GM19023 (cell line): ENCODE measurements at regions not wholly inside any gene's neighbourhood (a gene's known extent, or its start where the extent isn't known, plus 50 kb on each side); places are given as distances from the start of the nearest gene placed in this dataset.

Experiments
- ATAC-seq: cut with Tn5 transposase; IDR thresholded peaks from one replicate; pipeline ENCODE4 v1.9.1; 2021; ENCODE audit warnings: mild to moderate bottlenecking, moderate library complexity; ENCODE audit not compliant: unreplicated experiment

- no peak for ATAC-seq
These were observed 670.2 kb upstream of the ZEB2 start for GRCh38 chr2:145190031-145190703.

GRCh38 chr2:145186303-145186702 lies 666.4 kb upstream of the ZEB2 start:
- ATAC-seq = no peak

- no peak for ATAC-seq
These were observed 665.8 kb upstream of the ZEB2 start for GRCh38 chr2:145185696-145186095.

GRCh38 chr2:145184741-145185651 lies 665.1 kb upstream of the ZEB2 start:
- no peak for ATAC-seq

- ATAC-seq = no peak
These were observed 649.4 kb upstream of the ZEB2 start for GRCh38 chr2:145169285-145169684.

GRCh38 chr2:145168091-145168490 lies 648.2 kb upstream of the ZEB2 start:
- no peak for ATAC-seq

- no peak for ATAC-seq
These were observed 646.9 kb upstream of the ZEB2 start for GRCh38 chr2:145166731-145167302.

- no peak for ATAC-seq
These were observed 641.7 kb upstream of the ZEB2 start for GRCh38 chr2:145161656-145162055.

- no peak for ATAC-seq
These were observed 640.9 kb upstream of the ZEB2 start for GRCh38 chr2:145160855-145161254.

- ATAC-seq = no peak
These were observed 639.8 kb upstream of the ZEB2 start for GRCh38 chr2:145159676-145160075.

- ATAC-seq = no peak
These were observed 638.0 kb upstream of the ZEB2 start for GRCh38 chr2:145157741-145158591.

GRCh38 chr2:145157036-145157675 lies 637.2 kb upstream of the ZEB2 start:
- ATAC-seq = no peak

- ATAC-seq = no peak
These were observed 636.3 kb upstream of the ZEB2 start for GRCh38 chr2:145156199-145156598.

- ATAC-seq = no peak
These were observed 635.3 kb upstream of the ZEB2 start for GRCh38 chr2:145155196-145155595.

GRCh38 chr2:145154731-145155130 lies 634.8 kb upstream of the ZEB2 start:
- no peak for ATAC-seq

GRCh38 chr2:145146691-145147090 lies 626.8 kb upstream of the ZEB2 start:
- no peak for ATAC-seq

GRCh38 chr2:145144131-145144728 lies 624.3 kb upstream of the ZEB2 start:
- ATAC-seq = no peak

GRCh38 chr2:145141981-145142380 lies 622.1 kb upstream of the ZEB2 start:
- ATAC-seq = no peak

- ATAC-seq = no peak
These were observed 620.7 kb upstream of the ZEB2 start for GRCh38 chr2:145140658-145141057.

GRCh38 chr2:145138626-145139025 lies 618.7 kb upstream of the ZEB2 start:
- no peak for ATAC-seq
